Esophagus squamous epithelium (tissue), 5 donors: ENCODE measurements at regions not wholly inside any gene's neighbourhood (a gene's known extent, or its start where the extent isn't known, plus 50 kb on each side); places are given as distances from the start of the nearest gene placed in this dataset.

Experiments used
- DNase-seq: peaks from one replicate; lab custom pipeline; 2025; lab: John Stamatoyannopoulos, UW
- H3K27ac ChIP-seq, 4 donors: fragments of 200-600 bp; sonication (generic); one replicate each; pipeline ENCODE4 v1.5.1; 2016 to 2019; ENCODE audit warnings: mild to moderate bottlenecking in 1 of 4
- H3K27me3 ChIP-seq, 4 donors: fragments of 200-600 bp; sonication (generic); 1 replicate in 3 of 4; 2 replicates in 1 of 4; pipeline versions ENCODE4 v1.5.1 to v1.6.0; 2017 to 2021; ENCODE audit warnings: antibody characterized with exemption in 1 of 4
- H3K36me3 ChIP-seq, 3 donors: fragments of 200-600 bp; sonication (generic); one replicate each; pipeline ENCODE4 v1.5.1; 2016 to 2019
- H3K4me1 ChIP-seq, 3 donors: fragments of 200-600 bp; sonication (generic); one replicate each; pipeline ENCODE4 v1.5.1; 2017 to 2019
- H3K4me3 ChIP-seq, 4 donors: fragments of 200-600 bp; sonication (generic); 1 replicate in 3 of 4; 2 replicates in 1 of 4; pipeline ENCODE4 v1.5.1; 2016 to 2019; ENCODE audit warnings: mild to moderate bottlenecking in 2 of 4, moderate library complexity in 1 of 4
- H3K9me3 ChIP-seq, 3 donors: fragments of 200-600 bp; sonication (generic); one replicate each; pipeline ENCODE4 v1.5.1; 2016 to 2019
- POLR2A ChIP-seq, 4 donors: fragments of 450-650 bp; IDR thresholded peaks; one replicate each; pipeline ENCODE4 v1.6.1; 2017; ENCODE audit warnings: antibody characterized with exemption in 4 of 4, mild to moderate bottlenecking in 4 of 4, moderate library complexity in 3 of 4
- WGBS, 2 donors: methylation state at CpG; one replicate each; pipeline ENCODE4 v1.1.5; 2018; 5-methylcytosine and 5-hydroxymethylcytosine counted together
- intact Hi-C: fragments of 100-400 bp; cut with DNase I; formaldehyde crosslinking; loops from one replicate; pipeline ENCODE4 v1.15.0; 2022
- TF ChIP-seq, protein P1 (sequence below), 6 experiments: fragments of 450-650 bp in 4 of 6; fragments of 200-600 bp in 2 of 6; sonication (generic) in 2 of 6; IDR thresholded peaks; one replicate each; pipeline ENCODE4 v1.5.1; 2016 to 2019; ENCODE audit warnings: antibody characterized with exemption in 6 of 6, mild to moderate bottlenecking in 4 of 6, moderate library complexity in 4 of 6
- donor health status: DM: yes; HTN: yes; CAD: no.

- Histone ChIP-seq H3K27ac (no peak overlapping the region), H3K9me3 (no peaks in the 10 kb centered on the region), H3K4me3 (no peak overlapping the region), H3K36me3 (no peaks in the 10 kb centered on the region), H3K27me3 (no peaks in the 10 kb centered on the region), H3K4me1 (peaks cover 0 to 4% (median 0%) of the 10 kb centered on the region in 3 donors)
- WGBS, 2 donors, result 37 to 39% methylated on average over 2 of the region's 2 CpGs
- no peak for DNase-seq
- no peak for TF ChIP-seq POLR2A (IDR thresholded peaks at IDR 0.05)
- TF ChIP-seq, protein P1, sequence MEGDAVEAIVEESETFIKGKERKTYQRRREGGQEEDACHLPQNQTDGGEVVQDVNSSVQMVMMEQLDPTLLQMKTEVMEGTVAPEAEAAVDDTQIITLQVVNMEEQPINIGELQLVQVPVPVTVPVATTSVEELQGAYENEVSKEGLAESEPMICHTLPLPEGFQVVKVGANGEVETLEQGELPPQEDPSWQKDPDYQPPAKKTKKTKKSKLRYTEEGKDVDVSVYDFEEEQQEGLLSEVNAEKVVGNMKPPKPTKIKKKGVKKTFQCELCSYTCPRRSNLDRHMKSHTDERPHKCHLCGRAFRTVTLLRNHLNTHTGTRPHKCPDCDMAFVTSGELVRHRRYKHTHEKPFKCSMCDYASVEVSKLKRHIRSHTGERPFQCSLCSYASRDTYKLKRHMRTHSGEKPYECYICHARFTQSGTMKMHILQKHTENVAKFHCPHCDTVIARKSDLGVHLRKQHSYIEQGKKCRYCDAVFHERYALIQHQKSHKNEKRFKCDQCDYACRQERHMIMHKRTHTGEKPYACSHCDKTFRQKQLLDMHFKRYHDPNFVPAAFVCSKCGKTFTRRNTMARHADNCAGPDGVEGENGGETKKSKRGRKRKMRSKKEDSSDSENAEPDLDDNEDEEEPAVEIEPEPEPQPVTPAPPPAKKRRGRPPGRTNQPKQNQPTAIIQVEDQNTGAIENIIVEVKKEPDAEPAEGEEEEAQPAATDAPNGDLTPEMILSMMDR (IDR thresholded peaks at IDR 0.05), result no peak
- intact Hi-C loops, result no loop called here
Measured at GRCh38 chr13:50589651-50590054, 253.8 kb downstream of the DLEU7 start.

DNA sequence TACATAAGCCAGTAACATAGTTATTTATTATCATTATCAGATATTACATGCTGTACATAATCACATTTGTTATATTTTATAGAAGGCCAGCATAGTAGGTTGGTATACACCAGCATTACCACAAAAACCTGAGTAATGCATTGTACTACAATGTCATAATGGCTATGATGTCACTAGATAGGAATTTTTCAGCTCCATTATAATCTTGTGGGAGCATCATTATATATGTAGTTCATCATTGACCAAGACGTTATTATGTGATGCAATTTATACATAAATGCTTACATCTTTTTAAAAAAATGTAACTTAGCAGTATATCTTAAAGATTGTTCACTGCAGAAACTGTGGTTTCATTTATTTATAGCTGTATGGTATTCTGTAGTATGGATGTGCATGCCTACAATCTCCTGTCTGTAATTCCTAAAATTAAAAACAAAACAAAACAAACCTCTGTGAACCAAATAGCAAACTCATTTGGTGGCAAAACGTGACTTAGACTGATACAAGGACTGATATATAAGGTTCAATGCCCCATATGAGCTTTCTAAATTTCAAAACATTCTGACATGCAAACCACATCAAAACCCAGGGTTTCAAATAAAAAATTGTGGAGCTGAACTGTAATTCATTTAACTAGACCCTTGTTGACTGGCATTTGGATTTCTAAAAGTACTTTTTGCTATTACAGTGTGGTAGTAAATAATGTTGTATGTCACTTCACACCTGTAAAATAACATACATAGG, 250.9 kb downstream of the DLEU7 start:
- 58% methylated on average over 2 of the region's 2 CpGs for WGBS, 2 donors
- Histone ChIP-seq H3K9me3 (no peaks in the 10 kb centered on the region), H3K36me3 (no peaks in the 10 kb centered on the region), H3K4me1 (peaks cover 0 to 12% (median 0%) of the 10 kb centered on the region in 3 donors), H3K27ac (no peak overlapping the region), H3K27me3 (no peaks in the 10 kb centered on the region), H3K4me3 (no peak overlapping the region)
- no peak for TF ChIP-seq POLR2A (IDR thresholded peaks at IDR 0.05)
- TF ChIP-seq, protein P1 (IDR thresholded peaks at IDR 0.05), result no peak
- DNase-seq, result no peak
- intact Hi-C loops, result no loop called here

GRCh38 chr13:50593207-50593606, 250.3 kb downstream of the DLEU7 start:
- Histone ChIP-seq H3K9me3 (no peaks in the 10 kb centered on the region), H3K27me3 (no peaks in the 10 kb centered on the region), H3K27ac (no peak overlapping the region), H3K4me3 (no peak overlapping the region), H3K4me1 (peaks cover 0 to 12% (median 0%) of the 10 kb centered on the region in 3 donors), H3K36me3 (no peaks in the 10 kb centered on the region)
- intact Hi-C loops, result no loop called here
- WGBS, 2 donors, result 84 to 92% methylated on average over 1 of the region's 1 CpG
- TF ChIP-seq, protein P1 (IDR thresholded peaks at IDR 0.05), result no peak
- no peak for TF ChIP-seq POLR2A (IDR thresholded peaks at IDR 0.05)
- DNase-seq, result no peak

- DNase-seq, result no peak
- no peak overlapping the region for H3K27ac ChIP-seq
Measured at GRCh38 chr13:50594276-50595051, 249.0 kb downstream of the DLEU7 start.

More at GRCh38 chr13:50594276-50595051, 249.0 kb downstream of the DLEU7 start:
- peaks cover 0 to 12% (median 0%) of the 10 kb centered on the region in 3 donors for H3K4me1 ChIP-seq
- no peak overlapping the region for H3K4me3 ChIP-seq
- TF ChIP-seq POLR2A (IDR thresholded peaks at IDR 0.05), result no peak
- TF ChIP-seq, protein P1 (IDR thresholded peaks at IDR 0.05), result no peak
- intact Hi-C loops, result no loop called here
- no peaks in the 10 kb centered on the region for H3K9me3 ChIP-seq
- WGBS, 2 donors, result 64 to 73% methylated on average over 5 to 8 of the region's 11 CpGs
- H3K36me3 ChIP-seq, result no peaks in the 10 kb centered on the region
- no peaks in the 10 kb centered on the region for H3K27me3 ChIP-seq
